Small intestine (tissue), 7 donors: ENCODE measurements at regions not wholly inside any gene's neighbourhood (a gene's known extent, or its start where the extent isn't known, plus 50 kb on each side); places are given as distances from the start of the nearest gene placed in this dataset.

Experiments used
- DNase-seq, 2 donors: peaks; one replicate each; pipeline versions ENCODE4 v3.0.0 to v3.0.0-alpha.2; 2013
- FAIRE-seq: peaks from 2 replicates; lab custom pipeline; 2012; peaks lifted over from hg19 to GRCh38; lab: Jason Lieb, UNC
- H3K27ac ChIP-seq, 3 donors: one replicate each; pipeline ENCODE4 v1.5.1; 2013; ENCODE audit warnings: low read length in 2 of 3, mild to moderate bottlenecking in 2 of 3, control low read depth in 1 of 3, inconsistent platforms in 1 of 3, low read depth in 1 of 3, moderate library complexity in 1 of 3
- H3K27me3 ChIP-seq, 3 donors: one replicate each; pipeline ENCODE4 v1.6.1; 2013; ENCODE audit warnings: low read length in 3 of 3, inconsistent platforms in 1 of 3; ENCODE audit not compliant: control insufficient read depth in 3 of 3, insufficient read depth in 3 of 3
- H3K36me3 ChIP-seq, 3 donors: one replicate each; pipeline ENCODE4 v1.6.1; 2013; ENCODE audit warnings: low read length in 3 of 3, inconsistent platforms in 1 of 3, low read depth in 1 of 3, mild to moderate bottlenecking in 1 of 3, moderate library complexity in 1 of 3; ENCODE audit not compliant: control insufficient read depth in 3 of 3, insufficient read depth in 2 of 3
- H3K4me1 ChIP-seq, 3 donors: one replicate each; pipeline ENCODE4 v1.6.1; 2013; ENCODE audit warnings: low read length in 2 of 3, inconsistent platforms in 1 of 3, low read depth in 1 of 3, mild to moderate bottlenecking in 1 of 3, moderate library complexity in 1 of 3; ENCODE audit not compliant: control insufficient read depth in 3 of 3, insufficient read depth in 2 of 3
- H3K4me3 ChIP-seq, 3 donors: one replicate each; pipeline ENCODE4 v1.5.1; 2013; ENCODE audit warnings: low read length in 3 of 3, control low read depth in 1 of 3, inconsistent platforms in 1 of 3, low read depth in 1 of 3, mild to moderate bottlenecking in 1 of 3, moderate library complexity in 1 of 3
- H3K9me3 ChIP-seq, 2 donors: one replicate each; pipeline ENCODE4 v1.6.1; 2013; ENCODE audit warnings: low read depth in 1 of 2, low read length in 1 of 2; ENCODE audit not compliant: control insufficient read depth in 2 of 2, insufficient read depth in 1 of 2
- WGBS, 3 donors: extraction: QIAGEN DNeasy Blood & Tissue Kit; methylation state at CpG; one replicate each; pipeline ENCODE4 v1.1.7; 2013; 5-methylcytosine and 5-hydroxymethylcytosine counted together
- donor health status: healthy with polysubstance abuse.
- donor health status: control.
- donor health status: control.
- donor health status: Bipolar disorder and iron deficiency.
- donor health status: healthy.

DNA sequence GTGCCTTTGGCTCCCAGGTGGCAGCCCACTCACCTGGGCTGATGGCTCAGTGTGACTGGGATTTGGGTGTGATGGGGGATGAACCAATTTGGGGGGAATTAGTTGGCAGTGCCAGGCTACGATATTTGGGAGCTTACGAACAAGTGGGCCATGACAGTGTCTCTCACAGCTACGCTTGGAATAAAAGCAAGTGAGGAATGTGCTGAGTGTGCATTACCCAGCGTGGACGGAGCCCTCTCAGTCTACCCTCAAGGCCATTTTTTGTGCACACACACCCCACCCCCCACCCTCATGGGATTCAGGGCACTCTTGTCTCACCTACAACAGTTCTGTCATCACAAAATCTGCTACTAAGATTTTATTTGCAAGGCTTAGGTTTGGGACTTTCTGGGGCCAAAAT is 329.1 kb downstream of the NDFIP2 start:
- Histone ChIP-seq H3K9me3 (peaks cover 0 to 10% of the 10 kb centered on the region in 2 donors), H3K4me3 (no peak overlapping the region), H3K27ac (no peak overlapping the region), H3K36me3 (no peaks in the 10 kb centered on the region), H3K27me3 (no peaks in the 10 kb centered on the region), H3K4me1 (no peaks in the 10 kb centered on the region)
- DNase-seq, result no peak
- no peak for FAIRE-seq
- 88 to 96% (median 88%) methylated on average over 5 of the region's 5 CpGs for WGBS, 3 donors

DNA sequence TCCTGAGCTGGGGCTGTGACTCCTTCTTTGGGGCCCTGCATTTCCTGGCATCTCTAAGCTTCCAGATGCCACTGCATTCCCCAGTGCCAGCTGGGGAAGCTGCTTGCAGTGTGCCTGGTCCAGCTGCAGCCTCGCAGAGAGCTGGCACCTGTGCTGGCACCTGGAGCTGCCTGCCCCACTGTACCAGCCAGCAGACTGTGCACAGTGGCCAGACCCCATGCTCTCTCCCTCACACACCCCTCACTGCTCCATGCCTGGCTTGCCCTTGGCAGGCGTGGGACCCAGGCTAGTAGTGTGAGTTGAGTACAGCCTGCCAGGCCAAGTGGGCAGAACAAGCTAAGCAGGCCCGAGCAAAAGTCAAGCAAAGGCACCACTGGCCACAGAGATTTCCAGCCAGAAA is 327.5 kb downstream of the NDFIP2 start:
- FAIRE-seq (no peak), DNase-seq (no peak)
- no peaks in the 10 kb centered on the region for H3K27me3 ChIP-seq
- H3K4me3 ChIP-seq, result no peak overlapping the region
- no peak overlapping the region for H3K27ac ChIP-seq
- 81 to 88% (median 82%) methylated on average over 3 of the region's 3 CpGs for WGBS, 3 donors
- H3K4me1 ChIP-seq, result no peaks in the 10 kb centered on the region
- H3K36me3 ChIP-seq, result no peaks in the 10 kb centered on the region
- H3K9me3 ChIP-seq, result peaks cover 0 to 10% of the 10 kb centered on the region in 2 donors

DNA sequence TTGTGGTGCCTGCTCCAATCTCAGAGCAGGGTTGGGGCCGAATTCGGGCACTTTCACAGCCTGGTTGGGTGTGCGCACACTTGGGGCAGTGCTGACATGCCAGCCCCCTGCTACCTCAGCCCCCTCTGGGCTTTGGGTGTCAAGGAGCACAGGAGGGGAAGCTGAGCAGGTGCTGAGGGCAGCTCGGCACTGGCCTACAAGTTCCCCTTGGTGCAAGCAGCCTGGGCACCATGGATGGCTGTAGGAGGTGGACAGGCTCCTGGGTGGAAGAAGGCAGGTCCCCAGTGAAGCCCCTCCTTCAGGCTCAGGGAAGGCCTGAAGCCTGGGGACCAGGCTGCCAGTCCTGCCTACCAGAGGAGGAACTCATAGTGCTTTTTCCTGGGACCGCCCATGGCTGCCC is 326.6 kb downstream of the NDFIP2 start:
- Histone ChIP-seq H3K4me3 (no peak overlapping the region), H3K9me3 (peaks cover 0 to 10% of the 10 kb centered on the region in 2 donors), H3K27ac (no peak overlapping the region), H3K36me3 (no peaks in the 10 kb centered on the region), H3K4me1 (no peaks in the 10 kb centered on the region), H3K27me3 (no peaks in the 10 kb centered on the region)
- no peak for FAIRE-seq
- DNase-seq, result no peak
- WGBS, 3 donors, result 68 to 74% (median 68%) methylated on average over 5 of the region's 5 CpGs

DNA sequence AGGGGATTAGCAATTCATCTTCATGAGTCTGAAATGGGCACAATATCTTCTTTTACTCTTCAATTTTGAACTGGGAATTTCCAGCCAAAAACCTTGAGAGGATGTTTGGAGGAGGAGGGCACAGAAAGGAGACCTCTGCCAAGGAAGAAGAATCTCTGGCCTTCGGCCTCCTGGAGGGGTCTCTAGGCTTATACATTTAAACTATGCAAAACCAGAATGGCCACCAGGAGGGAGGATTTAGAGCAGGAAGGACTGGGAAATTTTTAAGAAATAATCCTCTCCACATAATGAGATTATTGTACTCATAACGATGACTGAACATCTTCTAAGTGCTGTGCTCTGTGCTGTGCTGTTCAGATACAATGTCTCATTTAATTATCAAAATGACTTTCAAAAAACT is 325.9 kb downstream of the NDFIP2 start:
- H3K27ac ChIP-seq, result no peak overlapping the region
- no peaks in the 10 kb centered on the region for H3K27me3 ChIP-seq
- no peak for DNase-seq
- FAIRE-seq, result no peak
- H3K36me3 ChIP-seq, result no peaks in the 10 kb centered on the region
- no peak overlapping the region for H3K4me3 ChIP-seq
- peaks cover 0 to 10% of the 10 kb centered on the region in 2 donors for H3K9me3 ChIP-seq
- 94 to 96% (median 95%) methylated on average over 2 of the region's 2 CpGs for WGBS, 3 donors
- H3K4me1 ChIP-seq, result no peaks in the 10 kb centered on the region

DNA sequence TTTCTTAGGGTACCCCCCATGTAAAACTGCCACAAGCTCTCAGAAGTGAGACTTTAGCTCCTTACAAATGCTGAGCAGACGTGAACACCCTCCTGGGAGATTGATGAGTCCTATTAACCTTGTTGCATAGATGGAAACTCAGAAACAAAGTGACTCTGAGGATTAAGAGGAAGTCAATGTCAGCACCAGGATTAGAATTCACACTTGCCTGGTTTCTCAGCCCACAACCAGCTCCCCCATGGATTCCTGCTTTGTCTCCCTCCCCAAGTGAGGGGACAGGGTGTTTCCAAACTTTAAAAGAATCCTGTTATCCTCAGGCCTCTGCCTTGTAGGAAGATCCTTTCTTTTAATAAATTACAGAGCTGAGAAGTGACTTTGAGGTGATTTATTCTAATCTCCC is 324.4 kb downstream of the NDFIP2 start:
- no peak for FAIRE-seq
- no peak overlapping the region for H3K27ac ChIP-seq
- no peak for DNase-seq

DNA sequence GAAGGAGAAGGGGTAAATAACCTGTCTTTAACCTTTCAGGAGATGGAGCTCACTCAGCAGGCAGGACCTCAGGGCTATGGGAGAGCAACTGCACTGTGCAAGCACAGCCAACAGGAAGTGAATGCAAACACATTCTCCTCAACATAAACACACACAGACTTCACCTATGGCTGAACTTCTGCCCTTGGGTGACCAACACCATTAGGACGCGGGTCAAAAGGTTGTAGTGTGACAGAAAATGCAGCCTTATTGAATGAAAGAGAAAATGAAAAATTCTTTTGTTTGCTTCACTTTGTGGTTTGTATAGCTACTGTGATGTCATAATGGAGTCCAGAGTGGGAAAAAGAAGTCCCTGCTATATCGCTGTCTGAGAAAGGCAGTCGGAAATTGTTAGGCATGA is 323.0 kb downstream of the NDFIP2 start:
- no peak overlapping the region for H3K4me3 ChIP-seq
- DNase-seq (no peak), FAIRE-seq (no peak)
- H3K36me3 ChIP-seq, result no peaks in the 10 kb centered on the region
- no peaks in the 10 kb centered on the region for H3K27me3 ChIP-seq
- H3K4me1 ChIP-seq, result no peaks in the 10 kb centered on the region
- H3K27ac ChIP-seq, result no peak overlapping the region
- WGBS, 3 donors, result 78 to 89% (median 86%) methylated on average over 4 of the region's 4 CpGs
- peaks cover 0 to 10% of the 10 kb centered on the region in 2 donors for H3K9me3 ChIP-seq

More for the DNA sequence above, 324.4 kb downstream of the NDFIP2 start:
- no peak overlapping the region for H3K4me3 ChIP-seq
- H3K9me3 ChIP-seq, result peaks cover 0 to 10% of the 10 kb centered on the region in 2 donors
- no peaks in the 10 kb centered on the region for H3K36me3 ChIP-seq
- H3K4me1 ChIP-seq, result no peaks in the 10 kb centered on the region
- no peaks in the 10 kb centered on the region for H3K27me3 ChIP-seq
- WGBS, 3 donors, result 62 to 86% (median 81%) methylated on average over 1 of the region's 1 CpG

DNA sequence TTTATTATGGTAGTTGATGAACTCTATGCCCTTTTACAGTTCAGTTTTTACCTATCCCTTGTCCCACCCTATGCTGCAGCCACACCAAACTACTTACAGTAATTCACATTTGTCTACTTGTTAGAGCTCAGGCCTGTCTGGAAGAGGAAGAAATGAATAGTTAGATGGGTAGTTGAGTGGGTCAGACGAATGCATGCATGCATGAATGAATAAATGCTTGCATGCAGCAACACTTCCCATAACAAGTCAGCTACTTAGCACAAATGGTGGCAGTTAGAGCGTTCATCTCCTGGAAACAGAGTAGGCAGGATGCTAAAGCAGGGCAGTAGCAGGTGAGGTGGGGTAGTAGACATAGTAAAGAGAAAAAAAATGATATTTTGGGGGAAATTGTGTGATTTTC is 322.3 kb downstream of the NDFIP2 start:
- DNase-seq (no peak), FAIRE-seq (no peak)
- WGBS, 3 donors, result 83 to 87% (median 85%) methylated on average over 2 of the region's 2 CpGs
- Histone ChIP-seq H3K4me1 (no peaks in the 10 kb centered on the region), H3K27ac (no peak overlapping the region), H3K4me3 (no peak overlapping the region), H3K9me3 (peaks cover 0 to 7% of the 10 kb centered on the region in 2 donors), H3K27me3 (no peaks in the 10 kb centered on the region), H3K36me3 (no peaks in the 10 kb centered on the region)

DNA sequence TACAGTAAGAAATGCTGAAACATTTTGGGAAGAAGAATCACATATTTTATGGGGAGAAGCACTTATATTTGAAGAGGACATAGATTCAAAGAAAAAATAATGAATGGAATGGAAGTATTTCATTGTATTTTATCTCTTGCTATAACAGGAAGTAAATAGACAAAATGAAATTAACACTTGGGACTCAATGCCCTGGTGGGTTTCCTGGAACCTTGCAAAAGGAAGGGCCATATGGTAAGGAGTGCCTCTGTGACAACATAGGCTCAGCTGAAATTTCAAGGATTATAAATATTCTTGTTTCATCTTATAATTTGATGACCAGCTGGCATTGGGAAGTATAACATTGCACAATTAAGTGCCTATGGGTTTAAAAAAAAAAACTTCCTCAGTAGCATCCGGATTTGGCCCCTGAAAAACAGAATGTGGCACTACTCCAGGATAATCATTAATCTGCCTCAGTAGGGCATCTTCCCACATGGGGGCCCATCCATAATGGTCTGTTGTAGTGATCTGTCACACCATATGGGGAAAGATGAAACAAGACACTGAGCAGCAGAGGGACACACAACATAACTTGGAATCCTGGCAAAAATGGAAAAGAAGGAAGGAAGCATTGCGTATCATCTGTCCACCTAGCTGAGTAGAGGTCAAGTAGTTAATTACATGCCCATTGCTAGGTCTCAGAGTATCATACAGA is 321.6 kb downstream of the NDFIP2 start:
- FAIRE-seq (no peak), DNase-seq (no peak)
- Histone ChIP-seq H3K4me1 (no peaks in the 10 kb centered on the region), H3K9me3 (peaks cover 0 to under 1% of the 10 kb centered on the region in 2 donors), H3K4me3 (no peak overlapping the region), H3K27ac (no peak overlapping the region), H3K27me3 (no peaks in the 10 kb centered on the region), H3K36me3 (no peaks in the 10 kb centered on the region)
- WGBS, 3 donors, result 66 to 75% (median 74%) methylated on average over 2 of the region's 2 CpGs
